Spleen (tissue), 7 donors: ENCODE measurements at regions not wholly inside any gene's neighbourhood (a gene's known extent, or its start where the extent isn't known, plus 50 kb on each side); places are given as distances from the start of the nearest gene placed in this dataset.

Experiments
- CTCF ChIP-seq, 11 experiments: fragments of 200-600 bp in 7 of 11; fragments of 450-650 bp in 4 of 11; sonication (generic) in 4 of 11; IDR thresholded peaks in 8 of 11; conservative IDR thresholded peaks in 3 of 11; 1 replicate in 7 of 11; 2 replicates in 4 of 11; pipeline versions ENCODE4 v1.4.0 to v1.8.0; 2016 to 2021; ENCODE audit warnings: antibody characterized with exemption in 11 of 11, inconsistent platforms in 4 of 11, mild to moderate bottlenecking in 1 of 11
- POLR2A ChIP-seq, 3 donors: fragments of 450-650 bp; IDR thresholded peaks; one replicate each; pipeline ENCODE4 v1.5.1; 2017; ENCODE audit warnings: antibody characterized with exemption in 3 of 3, mild to moderate bottlenecking in 1 of 3
- POLR2AphosphoS5 ChIP-seq, 3 donors: sonication (generic); formaldehyde crosslinking; IDR thresholded peaks; one replicate each; pipeline ENCODE4 v1.5.1; 2017; ENCODE audit warnings: antibody characterized with exemption in 3 of 3
- donor health status: DM: no; HTN: no; CAD: no; lungs with moderate emphysema.
- donor health status: DM: no; HTN: no; CAD: no.
- donor health status: DM: no; HTN: no; CAD: no.

DNA sequence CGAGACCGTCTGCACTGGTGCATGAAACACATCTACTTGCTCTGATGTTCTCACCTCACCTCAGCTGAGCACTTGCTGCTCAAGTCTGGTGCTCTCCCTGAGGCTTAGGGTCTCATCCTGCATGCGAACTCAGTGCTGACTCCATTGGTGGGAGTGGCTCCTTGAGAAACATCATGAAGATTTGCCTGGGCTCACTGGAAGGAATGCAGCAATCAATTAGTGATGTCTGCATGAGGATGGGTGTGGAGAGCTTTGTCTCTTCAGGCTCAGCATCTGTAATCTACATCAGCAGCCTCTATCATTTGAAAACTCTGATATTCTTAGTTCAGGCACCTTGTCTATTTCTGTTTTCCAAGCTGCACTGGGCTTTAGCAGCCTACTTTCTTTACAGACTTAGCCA is 204.4 kb downstream of the IRF8 start:
- TF ChIP-seq POLR2A (IDR thresholded peaks at IDR 0.05) (no peak), POLR2AphosphoS5 (IDR thresholded peaks at IDR 0.05) (no peak), CTCF (IDR thresholded peaks at IDR 0.05 in 8 of 11, conservative IDR thresholded peaks at IDR 0.05 in 3 of 11) (no peak)
